A673 (cell line): ENCODE measurements at regions not wholly inside any gene's neighbourhood (a gene's known extent, or its start where the extent isn't known, plus 50 kb on each side); places are given as distances from the start of the nearest gene placed in this dataset.

Experiments used
- BruUV-seq: library from RNA; stranded (reverse); fragments of 400-500 nt; replicated peaks from 2 replicates; lab custom pipeline; 2021; lab: Mats Ljungman, UMichigan
- CTCF ChIA-PET: fragments of 300-600 bp; sonication (Branson Sonifier 250); formaldehyde crosslinking; loops from one replicate; lab custom pipeline; 2022; ENCODE audit warnings: antibody characterized with exemption; lab: Charles Lee
- POLR2A ChIA-PET: fragments of 300-600 bp; sonication (Branson Sonifier 250); formaldehyde crosslinking; loops from one replicate; lab custom pipeline; 2022; ENCODE audit warnings: antibody characterized with exemption; ENCODE audit not compliant: low non-redundant PET; lab: Charles Lee
- DNase-seq: peaks from one replicate; pipeline ENCODE4 v3.0.0-alpha.2; 2015; ENCODE audit warnings: low spot score
- H3K27ac ChIP-seq: fragments of 200-600 bp; sonication (generic); 2 replicates; pipeline ENCODE4 v1.5.1; 2016; ENCODE audit warnings: mixed run types, low read depth, mild to moderate bottlenecking, mixed read lengths, antibody characterized with exemption, low read length; ENCODE audit not compliant: poor library complexity, severe bottlenecking
- H3K27me3 ChIP-seq: fragments of 200-600 bp; sonication (generic); replicated peaks from 2 replicates; pipeline ENCODE4 v1.6.1; 2017; ENCODE audit warnings: mixed run types, low read depth, mild to moderate bottlenecking, mixed read lengths, antibody characterized with exemption, low read length; ENCODE audit not compliant: insufficient read depth, poor library complexity
- H3K36me3 ChIP-seq: fragments of 200-600 bp; sonication (generic); 2 replicates; pipeline ENCODE4 v1.6.1; 2016; ENCODE audit warnings: mixed run types, mild to moderate bottlenecking, mixed read lengths, antibody characterized with exemption, low read length; ENCODE audit not compliant: insufficient read depth, poor library complexity, severe bottlenecking
- H3K4me1 ChIP-seq: fragments of 200-600 bp; sonication (generic); 2 replicates; pipeline ENCODE4 v1.6.1; 2017; ENCODE audit warnings: mixed run types, mild to moderate bottlenecking, mixed read lengths, antibody characterized with exemption, low read length; ENCODE audit not compliant: insufficient read depth, poor library complexity, severe bottlenecking
- H3K4me3 ChIP-seq: fragments of 200-600 bp; sonication (generic); 2 replicates; pipeline ENCODE4 v1.5.1; 2016; ENCODE audit warnings: low read depth, mixed run types, mild to moderate bottlenecking, mixed read lengths, low read length; ENCODE audit not compliant: poor library complexity, severe bottlenecking
- H3K9me3 ChIP-seq: fragments of 200-600 bp; sonication (generic); 2 replicates; pipeline ENCODE4 v1.6.1; 2016; ENCODE audit warnings: mixed run types, low read depth, mild to moderate bottlenecking, mixed read lengths, antibody characterized with exemption, low read length; ENCODE audit not compliant: poor library complexity, severe bottlenecking
- EZH2 ChIP-seq: fragments of 200-600 bp; sonication (generic); IDR thresholded peaks from 2 replicates; pipeline ENCODE4 v1.6.1; 2017; ENCODE audit warnings: borderline replicate concordance, low read depth, mild to moderate bottlenecking, mixed read lengths, antibody characterized with exemption, low read length; ENCODE audit not compliant: poor library complexity, severe bottlenecking
- intact Hi-C: fragments of 100-400 bp; cut with micrococcal nuclease; formaldehyde crosslinking; loops from one replicate; pipeline ENCODE4 v1.10.0; 2022; ENCODE audit not compliant: unreplicated experiment
- TF ChIP-seq, protein P1 (sequence below): fragments of 300-800, 200-600 bp; sonication (generic); conservative IDR thresholded peaks from 2 replicates; pipeline ENCODE4 v1.5.1; 2017; ENCODE audit warnings: low read depth, mild to moderate bottlenecking, antibody characterized with exemption, low read length, moderate library complexity, mixed read lengths

DNA sequence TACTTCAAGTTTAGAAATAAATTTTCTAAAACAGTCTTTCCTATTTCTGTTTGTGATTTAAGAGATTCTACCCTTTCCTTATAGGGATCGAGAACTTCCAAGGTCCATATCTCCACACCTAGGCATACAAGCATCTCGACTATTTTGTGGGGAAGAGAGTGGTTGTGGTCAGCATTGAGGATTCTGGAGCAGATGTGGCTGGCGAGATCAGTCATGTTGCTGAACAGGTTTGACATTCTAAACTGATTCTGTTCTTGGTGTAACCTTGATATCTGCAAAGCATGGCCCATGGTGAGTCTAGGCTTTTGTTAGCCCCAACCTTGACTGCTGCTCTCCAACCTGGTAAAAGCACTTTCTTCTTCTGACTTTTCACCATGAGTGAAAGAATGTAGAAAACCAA is 167.6 kb upstream of the POGK start:
- DNase-seq, result no peak
- no peak overlapping the region for H3K4me3 ChIP-seq
- no peaks in the 10 kb centered on the region for H3K9me3 ChIP-seq
- BruUV-seq, result no TSS peak
- ChIA-PET POLR2A (no interaction called here), CTCF (no interaction called here)
- intact Hi-C loops, result no loop called here
- TF ChIP-seq, protein P1, sequence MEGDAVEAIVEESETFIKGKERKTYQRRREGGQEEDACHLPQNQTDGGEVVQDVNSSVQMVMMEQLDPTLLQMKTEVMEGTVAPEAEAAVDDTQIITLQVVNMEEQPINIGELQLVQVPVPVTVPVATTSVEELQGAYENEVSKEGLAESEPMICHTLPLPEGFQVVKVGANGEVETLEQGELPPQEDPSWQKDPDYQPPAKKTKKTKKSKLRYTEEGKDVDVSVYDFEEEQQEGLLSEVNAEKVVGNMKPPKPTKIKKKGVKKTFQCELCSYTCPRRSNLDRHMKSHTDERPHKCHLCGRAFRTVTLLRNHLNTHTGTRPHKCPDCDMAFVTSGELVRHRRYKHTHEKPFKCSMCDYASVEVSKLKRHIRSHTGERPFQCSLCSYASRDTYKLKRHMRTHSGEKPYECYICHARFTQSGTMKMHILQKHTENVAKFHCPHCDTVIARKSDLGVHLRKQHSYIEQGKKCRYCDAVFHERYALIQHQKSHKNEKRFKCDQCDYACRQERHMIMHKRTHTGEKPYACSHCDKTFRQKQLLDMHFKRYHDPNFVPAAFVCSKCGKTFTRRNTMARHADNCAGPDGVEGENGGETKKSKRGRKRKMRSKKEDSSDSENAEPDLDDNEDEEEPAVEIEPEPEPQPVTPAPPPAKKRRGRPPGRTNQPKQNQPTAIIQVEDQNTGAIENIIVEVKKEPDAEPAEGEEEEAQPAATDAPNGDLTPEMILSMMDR, result no peak
- no peak for TF ChIP-seq EZH2
- H3K36me3 ChIP-seq, result no peaks in the 10 kb centered on the region
- H3K27ac ChIP-seq, result no peak overlapping the region
- no peaks in the 10 kb centered on the region for H3K27me3 ChIP-seq
- no peaks in the 10 kb centered on the region for H3K4me1 ChIP-seq

- Histone ChIP-seq H3K36me3 (no peaks in the 10 kb centered on the region), H3K4me1 (no peaks in the 10 kb centered on the region), H3K9me3 (no peaks in the 10 kb centered on the region), H3K27me3 (no peaks in the 10 kb centered on the region), H3K27ac (no peak overlapping the region), H3K4me3 (no peak overlapping the region)
- ChIA-PET CTCF (no interaction called here), POLR2A (no interaction called here)
- DNase-seq, result no peak
- TF ChIP-seq, protein P1, result no peak
- TF ChIP-seq EZH2, result no peak
- no TSS peak for BruUV-seq
- intact Hi-C loops, result no loop called here
Measured at GRCh38 chr1:166673722-166674121, 165.6 kb upstream of the POGK start.

DNA sequence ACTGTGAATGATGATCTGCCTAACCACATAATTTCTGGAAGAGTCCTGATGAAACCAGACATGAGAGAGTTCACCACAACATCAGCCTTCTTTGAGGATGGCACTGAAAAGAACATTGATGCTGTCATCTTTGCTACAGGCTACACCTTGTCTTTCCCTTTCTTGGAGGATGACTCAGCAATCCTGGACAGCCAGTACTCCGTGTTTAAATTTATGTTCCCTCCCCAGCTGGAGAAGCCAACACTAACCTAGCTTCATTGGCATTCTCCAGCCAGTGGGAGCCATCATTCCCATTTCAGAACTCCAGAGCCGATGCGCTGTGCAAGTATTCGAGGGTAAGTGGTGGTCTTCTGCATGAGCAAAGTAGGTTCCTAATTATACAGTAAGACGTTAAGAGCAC is 164.1 kb upstream of the POGK start:
- Histone ChIP-seq H3K27ac (no peak overlapping the region), H3K27me3 (no peaks in the 10 kb centered on the region), H3K4me1 (no peaks in the 10 kb centered on the region), H3K9me3 (no peaks in the 10 kb centered on the region), H3K4me3 (no peak overlapping the region), H3K36me3 (no peaks in the 10 kb centered on the region)
- no TSS peak for BruUV-seq
- TF ChIP-seq, protein P1, result no peak
- TF ChIP-seq EZH2, result no peak
- POLR2A ChIA-PET, result no interaction called here
- intact Hi-C loops, result no loop called here
- CTCF ChIA-PET, result no interaction called here
- no peak for DNase-seq
